IPS DF 19.7 (cell line): ENCODE measurements at regions not wholly inside any gene's neighbourhood (a gene's known extent, or its start where the extent isn't known, plus 50 kb on each side); places are given as distances from the start of the nearest gene placed in this dataset.
"Not testable (repeated sequence)": the region's sequence is repeated elsewhere in the genome, so short reads cannot be mapped to it uniquely, and the experiment has no call there.

Experiments
- DNase-seq: peaks from one replicate; pipeline ENCODE4 v3.0.0-alpha.2; 2013; ENCODE audit warnings: low read depth, low spot score

DNA sequence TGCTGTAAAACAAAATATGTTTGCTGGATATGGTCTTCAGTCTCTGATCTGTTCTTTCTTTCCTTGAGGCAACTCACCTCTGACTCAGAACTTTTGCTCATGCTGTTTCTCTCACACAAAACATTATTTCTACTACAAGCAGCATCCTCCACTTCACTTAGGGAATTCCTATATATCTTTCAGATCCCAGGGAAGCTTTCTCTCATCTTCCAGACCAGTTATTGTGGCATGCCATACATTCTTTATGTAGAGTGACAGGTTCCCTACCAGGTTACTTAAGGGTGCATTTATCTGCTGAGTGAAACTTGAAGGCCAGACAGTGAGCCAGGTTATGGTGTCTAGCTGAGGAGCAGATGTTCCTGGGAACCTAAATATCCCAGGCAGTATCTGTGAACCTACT, 1226.0 kb downstream of the CDH8 start:
- DNase-seq, result no peak

DNA sequence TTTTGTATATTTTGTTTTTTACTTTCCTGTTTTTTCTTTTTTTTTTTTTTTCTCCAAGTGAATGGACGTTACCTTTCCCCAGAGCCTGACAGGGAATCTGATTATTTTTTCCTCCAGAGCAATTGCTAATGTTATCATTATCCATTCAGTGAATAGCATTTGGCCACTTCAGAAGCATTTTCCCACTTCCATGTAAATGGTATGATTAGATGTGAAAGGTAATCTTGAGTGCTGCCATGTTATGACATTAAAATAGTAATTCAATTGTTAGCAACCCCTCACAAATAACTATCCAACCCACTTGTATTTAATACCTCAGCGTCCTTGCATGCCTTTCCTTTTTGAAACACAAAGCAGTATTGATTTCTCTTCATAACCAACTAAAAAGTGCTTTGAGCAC, 1243.8 kb downstream of the CDH8 start:
- no peak for DNase-seq

DNA sequence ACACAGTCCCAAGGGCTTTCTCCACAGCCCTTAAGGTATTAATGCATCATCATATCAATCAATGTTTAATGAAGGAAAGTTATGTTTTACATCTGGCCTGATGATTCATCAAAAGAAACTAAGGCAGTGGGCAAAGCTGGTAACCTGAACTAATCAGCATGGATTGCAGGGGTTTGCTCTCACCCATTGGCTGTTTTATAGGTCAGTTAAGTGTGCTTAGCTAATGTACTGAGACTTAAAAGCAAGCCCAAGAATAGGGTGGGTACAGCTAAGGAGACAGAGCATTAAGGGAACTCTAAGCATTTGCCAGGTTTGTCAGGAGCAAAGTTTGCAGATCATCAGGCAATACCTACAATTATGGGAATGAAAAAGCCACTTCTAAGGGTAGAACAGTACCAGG, 1247.6 kb downstream of the CDH8 start:
- peak; percentile 3 for DNase-seq

DNA sequence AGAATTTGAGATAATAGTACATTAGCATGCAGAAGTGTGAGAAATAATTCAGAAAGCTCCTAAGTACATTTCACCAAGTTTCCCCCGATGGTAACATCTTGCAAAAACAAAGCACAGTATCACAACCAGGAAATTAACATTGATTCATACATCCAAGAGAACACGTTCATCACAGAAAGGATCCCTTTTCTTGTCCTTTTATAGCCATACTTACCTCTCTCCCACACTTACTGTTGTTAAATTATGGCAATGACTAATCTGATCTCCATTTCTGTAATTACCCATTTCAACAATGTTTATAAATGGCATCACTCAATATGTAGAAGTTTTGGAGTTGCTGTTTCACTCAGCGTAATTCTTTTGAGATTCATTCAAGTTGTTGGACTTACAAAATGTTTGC, 1260.0 kb downstream of the CDH8 start:
- DNase-seq, result no peak

DNA sequence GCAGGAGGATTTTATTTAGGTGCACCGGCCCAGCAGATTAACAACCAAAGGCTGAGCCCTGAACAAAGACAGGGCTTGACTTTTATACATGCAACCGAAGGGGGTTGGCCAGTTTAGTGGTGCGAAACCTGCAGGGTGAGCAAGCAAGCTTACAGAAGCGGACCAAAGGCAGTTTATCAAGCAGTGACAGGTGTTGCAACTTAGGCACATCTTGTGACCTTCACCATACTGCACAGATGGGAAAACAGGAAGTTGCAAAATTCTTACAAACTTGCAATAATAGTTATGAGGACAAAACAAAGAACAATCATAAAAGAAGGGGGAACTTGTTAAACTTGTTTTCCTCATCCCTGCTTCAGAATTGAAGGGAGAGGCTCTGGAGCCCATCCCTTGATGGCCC, 1265.1 kb downstream of the CDH8 start:
- no peak for DNase-seq

DNA sequence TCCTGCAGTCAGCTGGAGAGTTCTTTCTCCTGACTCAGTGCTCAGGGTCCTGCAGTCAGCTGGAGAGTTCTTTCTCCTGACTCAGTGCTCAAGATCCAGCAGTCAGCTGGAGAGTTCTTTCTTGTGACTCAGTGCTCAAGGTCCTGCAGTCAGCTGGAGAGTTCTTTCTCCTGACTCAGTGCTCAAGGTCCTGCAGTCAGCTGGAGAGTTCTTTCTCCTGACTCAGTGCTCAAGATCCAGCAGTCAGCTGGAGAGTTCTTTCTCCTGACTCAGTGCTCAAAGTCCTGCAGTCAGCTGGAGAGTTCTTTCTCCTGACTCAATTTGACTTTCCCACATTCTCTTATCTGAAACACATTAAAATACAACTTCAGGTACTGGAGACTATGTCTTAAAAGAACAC, 1265.9 kb downstream of the CDH8 start:
- DNase-seq, result not testable (repeated sequence)

DNA sequence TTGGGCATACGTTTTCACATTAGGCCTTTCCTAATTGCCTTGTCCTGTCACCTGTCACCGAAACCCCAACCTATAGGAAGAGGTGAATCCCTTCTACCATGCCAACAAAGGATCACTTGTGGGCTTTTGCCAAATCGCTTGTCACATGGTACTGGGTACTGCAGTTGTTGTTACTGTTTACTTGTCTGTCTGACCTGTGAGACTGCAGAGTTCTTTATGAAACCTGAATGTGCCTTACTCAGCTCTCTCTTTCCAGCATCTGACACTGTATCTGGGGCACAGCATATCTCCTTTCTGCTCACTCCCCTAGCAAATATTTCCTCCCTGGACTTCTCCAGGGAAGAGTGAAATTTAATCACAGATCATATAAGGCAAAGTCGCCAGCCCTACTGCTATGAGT, 1272.4 kb downstream of the CDH8 start:
- no peak for DNase-seq

DNA sequence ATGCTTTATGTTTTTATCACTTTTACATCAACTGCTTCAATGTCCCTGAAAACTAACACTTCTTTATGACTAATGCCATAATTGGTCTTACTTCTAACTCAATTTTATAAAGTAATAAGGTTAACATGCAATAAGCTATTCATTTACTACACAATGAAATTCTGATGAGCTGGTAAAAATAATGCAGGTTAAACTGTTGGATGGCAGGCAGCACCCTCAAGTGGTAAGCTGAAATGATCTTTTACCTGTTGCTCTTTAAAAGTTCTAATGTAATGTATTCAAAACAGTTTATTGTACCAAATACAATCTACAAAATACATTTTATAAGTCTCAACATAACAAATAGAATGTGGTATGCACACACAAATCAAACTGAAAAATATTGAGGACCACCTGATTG, 1280.3 kb downstream of the CDH8 start:
- no peak for DNase-seq

DNA sequence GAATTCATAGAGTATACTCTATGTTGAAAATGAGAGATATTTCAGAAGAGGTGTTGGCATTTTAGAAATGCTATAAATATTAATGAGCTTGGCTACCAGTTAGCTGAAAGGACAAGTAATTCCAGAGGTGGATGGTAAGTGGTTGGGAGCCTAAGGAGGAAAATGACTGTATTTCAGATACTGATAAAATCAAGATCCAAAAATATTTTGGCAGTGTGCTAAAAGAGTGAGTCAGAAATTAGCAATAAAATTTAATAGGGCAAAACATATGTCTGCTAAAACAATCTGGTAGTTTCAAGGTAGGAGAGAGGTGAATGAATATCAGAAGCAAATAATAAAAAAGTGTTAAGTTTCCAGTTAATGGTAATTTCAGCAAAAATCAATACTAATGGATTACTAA, 1287.9 kb downstream of the CDH8 start:
- DNase-seq, result no peak

DNA sequence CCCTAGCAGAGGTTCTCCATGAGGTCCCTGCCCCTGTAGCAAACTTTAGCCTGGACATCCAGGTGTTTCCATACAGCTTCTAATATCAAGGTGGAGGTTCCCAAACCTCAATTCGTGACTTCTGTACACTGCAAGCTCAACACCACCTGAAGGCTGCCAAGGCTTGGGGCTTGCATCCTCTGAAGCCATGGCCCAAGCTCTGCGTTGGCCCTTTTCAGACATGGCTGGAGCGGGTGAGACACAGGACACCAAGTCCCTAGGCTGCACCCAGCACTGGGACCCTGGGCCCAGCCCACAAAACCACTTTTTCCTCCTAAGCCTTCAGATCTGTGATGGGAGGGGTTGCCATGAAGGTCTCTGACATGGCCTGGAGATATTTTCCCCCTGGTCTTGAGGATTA, 1292.0 kb downstream of the CDH8 start:
- DNase-seq, result no peak

DNA sequence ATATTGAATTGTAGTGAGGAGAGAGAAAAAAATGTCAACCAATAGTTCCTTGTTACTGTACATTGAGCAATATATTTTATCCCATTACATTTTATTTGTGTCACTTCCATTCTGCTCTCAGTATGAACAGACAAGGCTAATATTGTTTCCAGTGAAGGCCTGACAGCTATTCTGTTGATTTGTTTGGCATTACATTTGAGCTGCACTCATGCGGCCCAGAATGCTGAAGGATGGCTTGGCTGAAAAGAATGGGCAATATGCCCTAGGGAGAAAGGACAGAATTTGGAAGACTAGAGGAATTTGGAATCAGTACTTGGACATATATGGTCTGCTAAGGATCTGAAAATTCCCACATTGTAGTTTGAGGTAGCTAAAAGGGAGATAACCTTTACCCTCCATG, 1294.4 kb downstream of the CDH8 start:
- no peak for DNase-seq

DNA sequence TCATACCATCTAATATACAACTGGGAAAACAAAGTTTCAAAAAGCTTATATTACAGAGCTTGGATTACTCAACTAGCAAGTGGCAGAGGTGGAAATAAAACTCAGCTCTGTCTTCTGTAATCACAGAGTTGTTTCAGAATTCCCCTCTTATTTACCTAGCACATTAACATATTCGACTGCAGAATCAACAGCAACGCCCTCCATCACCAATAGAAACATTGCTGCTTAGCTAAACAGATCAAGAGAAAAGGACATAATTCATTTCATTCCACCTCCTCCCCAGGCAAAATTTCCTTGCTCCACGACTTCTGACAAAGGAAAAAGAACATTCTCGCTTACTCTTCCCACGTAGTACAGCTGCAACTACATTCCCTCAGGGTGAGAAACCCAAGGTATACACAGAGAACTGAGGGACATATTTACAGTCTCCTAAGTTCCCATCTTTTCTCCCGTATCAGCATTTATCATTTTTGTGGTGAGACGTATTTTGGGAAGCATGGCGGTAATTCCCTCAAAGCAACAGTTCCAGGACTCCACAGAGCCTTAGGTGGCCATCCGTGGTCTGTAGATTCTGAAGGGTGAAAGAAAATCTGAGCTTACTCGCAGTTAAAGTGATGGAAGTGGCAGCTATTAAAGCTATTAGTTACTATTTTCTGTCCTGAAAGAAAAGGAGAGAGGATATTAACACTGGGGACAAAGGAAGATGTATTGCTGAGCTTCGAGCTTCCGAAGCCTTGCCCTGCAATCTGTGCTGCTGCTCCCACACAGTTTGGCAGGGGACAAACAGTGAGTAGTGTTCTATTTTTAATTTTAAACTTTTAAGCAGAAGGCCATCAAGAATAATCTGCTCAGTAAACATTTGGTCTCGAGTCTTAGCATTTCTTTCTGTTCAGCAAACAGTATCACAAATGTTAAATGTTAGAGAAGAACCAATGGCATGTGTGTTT, 1296.2 kb downstream of the CDH8 start:
- no peak for DNase-seq

DNA sequence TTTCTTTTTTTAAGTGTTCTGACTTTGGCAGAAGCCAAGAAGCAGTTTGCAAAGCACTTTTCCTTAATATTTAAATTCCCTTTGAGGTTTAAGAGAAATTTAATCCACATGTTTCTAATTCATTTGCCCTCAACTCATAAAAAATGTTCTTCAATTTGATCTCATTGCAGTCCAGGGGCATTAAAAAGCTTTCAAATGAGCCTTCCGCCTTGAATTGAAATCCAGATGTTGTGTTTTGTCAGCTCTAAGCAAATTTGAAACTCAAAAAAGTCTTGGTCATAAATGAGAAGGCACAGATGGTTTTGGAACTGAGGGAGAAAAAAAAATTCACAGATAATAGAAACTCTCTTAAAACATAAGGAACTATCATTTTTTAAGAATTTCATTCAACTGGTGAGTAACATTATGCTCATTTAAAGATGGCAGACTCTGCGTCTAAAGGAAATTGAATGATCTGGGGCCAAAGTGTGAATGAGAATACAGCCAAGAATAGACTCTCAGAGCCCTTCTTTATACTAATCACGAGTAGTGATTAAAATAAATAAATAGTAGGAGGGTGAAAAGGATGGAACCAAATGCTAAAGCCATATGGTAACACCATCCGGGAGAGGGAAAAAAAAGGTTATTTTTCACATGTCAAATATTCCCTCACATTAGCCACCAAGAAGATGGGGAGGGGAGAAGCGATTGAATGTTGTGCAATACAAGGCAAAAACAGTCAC, 1304.7 kb downstream of the CDH8 start:
- DNase-seq, result no peak

DNA sequence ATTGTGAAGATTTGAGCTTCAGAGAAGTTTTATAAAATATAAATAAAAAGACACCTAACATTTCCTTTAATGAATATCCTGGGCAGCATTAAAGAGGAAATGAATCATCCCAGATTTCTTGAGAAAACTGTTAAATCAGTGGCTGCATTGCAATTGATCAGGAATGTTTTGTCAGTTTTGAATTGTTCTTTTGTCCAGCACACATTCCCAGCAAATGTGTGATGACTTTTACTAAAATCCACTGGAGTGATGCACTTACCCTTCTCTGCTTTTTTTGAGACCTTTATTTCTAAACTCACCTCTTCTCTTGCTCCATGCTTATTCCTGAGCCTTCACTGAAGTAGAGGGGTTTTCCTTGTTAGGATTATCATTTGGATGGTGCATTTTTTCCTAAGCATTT, 1307.2 kb downstream of the CDH8 start:
- DNase-seq, result no peak

DNA sequence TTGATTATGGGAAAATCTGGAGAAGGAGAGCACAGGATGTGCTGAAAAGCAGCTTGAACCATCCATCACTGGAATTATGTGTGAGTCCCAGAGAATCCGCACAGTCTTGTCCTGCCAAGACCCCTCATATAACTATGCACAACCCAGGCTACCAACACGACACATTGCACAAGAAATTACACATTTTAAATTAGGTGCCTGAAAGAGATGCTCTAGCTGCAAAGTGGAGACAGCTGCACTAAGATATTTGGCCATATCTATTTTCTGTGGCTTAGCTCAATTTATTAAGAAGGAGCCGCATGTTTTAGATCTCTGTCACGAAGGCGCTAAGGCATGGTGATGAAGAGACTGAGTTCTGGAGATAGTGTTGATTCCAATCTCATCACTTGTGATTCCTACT, 1308.4 kb downstream of the CDH8 start:
- no peak for DNase-seq

DNA sequence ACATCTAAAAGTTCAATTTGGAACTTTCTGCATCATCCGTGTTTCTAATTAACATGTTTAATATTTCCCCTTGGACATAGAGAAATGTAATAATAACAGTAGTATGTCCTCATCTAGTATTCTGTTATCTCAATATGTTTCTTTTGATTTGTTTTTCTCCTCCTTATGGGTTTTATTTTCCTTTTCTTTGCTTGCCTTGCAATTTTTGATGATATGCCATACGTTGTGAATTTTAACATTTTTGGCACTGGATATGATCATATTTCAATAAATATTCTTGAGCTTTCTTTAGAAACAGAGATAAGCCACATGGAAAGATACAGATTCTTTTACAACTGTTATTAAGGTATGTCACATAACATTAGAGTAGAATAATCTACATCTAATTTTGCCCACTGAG, 1316.2 kb downstream of the CDH8 start:
- no peak for DNase-seq

DNA sequence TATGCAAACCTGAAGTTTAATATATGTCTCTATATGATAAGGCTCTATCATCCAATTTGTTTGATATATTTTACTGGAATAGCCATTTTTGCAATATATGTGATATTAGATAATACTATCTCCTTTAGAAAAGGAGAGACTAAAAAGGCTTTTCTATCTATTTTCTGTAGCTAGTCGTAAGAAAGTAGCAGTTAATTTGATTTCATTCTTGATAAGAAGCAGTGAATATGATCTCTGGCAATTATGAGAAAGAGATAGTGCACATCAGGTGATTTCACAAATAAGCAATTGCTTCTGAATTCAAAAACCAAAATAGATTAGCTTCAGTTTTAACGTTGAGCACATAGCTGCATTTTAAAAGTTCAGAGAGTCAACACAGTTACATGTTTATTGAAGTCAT, 1318.4 kb downstream of the CDH8 start:
- DNase-seq, result no peak

DNA sequence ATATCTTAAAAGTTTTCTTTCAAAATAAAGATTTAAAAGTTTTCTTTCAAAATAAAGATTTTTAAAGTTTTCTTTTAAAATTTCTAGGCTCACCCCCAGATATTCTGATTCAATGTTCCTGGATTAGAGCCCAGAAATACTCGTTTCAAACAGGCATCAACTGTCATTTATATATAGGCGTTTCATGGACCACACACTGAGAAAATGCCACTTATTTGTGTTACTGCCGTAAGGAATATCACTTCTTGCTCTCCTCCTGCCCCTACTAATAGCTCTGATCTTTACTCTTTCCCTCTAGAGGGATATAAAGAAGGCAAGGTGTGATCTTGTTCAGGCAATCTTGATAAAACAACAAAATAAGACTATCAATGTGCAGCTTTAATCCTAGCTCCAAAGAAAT, 1324.1 kb downstream of the CDH8 start:
- DNase-seq, result no peak

DNA sequence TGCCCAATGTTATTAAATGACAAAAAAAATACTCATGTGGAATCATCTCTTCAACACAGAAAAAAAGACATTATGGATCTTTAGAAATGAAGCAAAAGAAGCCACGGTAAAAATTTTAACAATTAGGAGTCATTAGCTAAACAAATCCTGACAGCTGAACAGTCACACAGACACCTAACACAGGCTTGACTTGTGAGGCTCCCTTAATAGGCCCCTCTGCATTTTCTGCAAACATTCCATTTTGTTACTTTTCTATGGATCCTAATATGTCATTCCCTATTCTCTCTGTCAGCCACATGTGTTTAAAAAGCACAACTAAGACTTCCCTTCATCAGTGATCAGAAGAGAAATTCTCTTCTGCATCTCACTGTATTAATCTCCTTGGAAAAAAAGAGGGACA, 1331.5 kb downstream of the CDH8 start:
- DNase-seq, result no peak

DNA sequence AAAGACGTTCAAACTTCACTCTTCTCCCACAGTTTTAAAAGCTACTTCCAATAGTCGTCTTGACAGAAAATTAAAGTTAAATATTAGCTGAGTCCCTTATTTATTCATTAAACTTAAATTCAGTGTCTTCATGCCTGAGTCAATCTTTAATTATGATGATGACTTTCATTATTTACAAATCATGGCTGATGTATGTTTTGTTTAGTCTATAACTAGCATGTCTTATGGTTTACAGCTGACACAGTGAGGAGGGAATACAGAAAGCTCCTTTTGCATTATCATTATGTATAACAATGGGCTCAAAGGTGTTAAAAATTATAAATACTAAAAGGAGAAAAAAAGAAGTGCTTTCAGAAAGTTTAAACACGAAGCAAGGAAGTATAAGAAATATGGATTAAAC, 1333.1 kb downstream of the CDH8 start:
- DNase-seq, result no peak

DNA sequence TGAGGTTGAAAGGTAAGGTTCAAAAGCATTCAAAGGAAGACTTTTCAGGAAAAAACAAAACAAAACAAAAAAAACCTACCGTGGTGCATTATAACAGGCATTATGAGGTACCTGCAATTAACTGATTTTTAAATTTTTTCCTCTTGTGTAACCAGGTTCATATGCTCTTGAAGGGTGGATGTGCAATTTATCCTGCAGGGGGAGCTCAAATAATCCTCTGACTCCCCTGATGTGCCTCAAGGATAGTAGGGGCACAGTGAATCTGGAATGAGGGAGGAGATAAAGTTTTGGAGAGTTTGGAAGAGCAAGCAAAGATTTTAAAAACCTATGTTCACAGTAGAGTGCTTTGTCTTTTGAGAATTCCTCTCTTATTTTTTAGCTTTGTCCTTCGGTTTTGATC, 1349.4 kb downstream of the CDH8 start:
- no peak for DNase-seq

DNA sequence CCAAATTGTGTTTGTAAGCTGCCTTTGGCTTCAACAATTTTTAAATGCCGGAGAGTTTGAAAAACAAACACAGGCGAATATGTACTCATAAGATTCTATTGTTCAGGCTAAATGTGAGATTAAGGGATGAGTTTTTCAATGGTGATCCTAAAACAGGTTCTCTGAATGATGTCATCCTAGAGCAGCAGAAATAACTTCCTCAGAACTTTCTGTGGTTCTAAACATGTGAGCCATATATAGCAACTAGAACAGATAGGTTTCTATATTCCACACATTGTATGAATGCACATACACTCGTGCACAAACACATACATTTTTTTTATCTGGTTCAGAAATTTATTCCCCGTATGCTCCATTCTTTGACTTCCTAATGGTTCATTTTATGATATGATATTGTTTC, 1352.2 kb downstream of the CDH8 start:
- DNase-seq, result no peak

DNA sequence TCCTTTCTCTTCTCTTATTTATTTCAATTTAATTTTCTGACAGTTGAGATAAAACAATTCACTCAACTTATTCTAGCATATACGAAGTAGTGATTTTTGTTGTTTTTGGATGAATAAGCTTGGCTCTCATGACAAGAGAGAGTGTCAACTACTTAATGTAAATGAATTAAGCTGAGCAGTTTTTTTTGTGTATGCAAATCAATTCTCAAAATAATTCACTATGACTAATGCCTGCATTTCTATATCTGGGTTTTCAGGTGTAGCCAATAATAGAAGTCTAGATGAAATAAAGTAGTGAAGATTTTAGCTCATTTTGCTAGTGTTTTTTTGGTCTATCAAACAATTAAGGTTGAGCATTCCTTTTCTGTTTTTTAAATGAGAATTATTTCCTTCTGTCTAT, 1354.0 kb downstream of the CDH8 start:
- DNase-seq, result no peak
